Suprapubic skin (tissue), 4 donors: ENCODE measurements at regions not wholly inside any gene's neighbourhood (a gene's known extent, or its start where the extent isn't known, plus 50 kb on each side); places are given as distances from the start of the nearest gene placed in this dataset.

Experiments
- DNase-seq, 2 donors: peaks; one replicate each; pipeline ENCODE4 v3.0.0-alpha.2; 2019; ENCODE audit warnings: low spot score in 2 of 2
- H3K27ac ChIP-seq: fragments of 200-600 bp; sonication (generic); one replicate; pipeline ENCODE4 v1.5.1; 2019
- H3K27me3 ChIP-seq: fragments of 200-600 bp; sonication (generic); one replicate; pipeline ENCODE4 v1.5.1; 2019
- H3K36me3 ChIP-seq: fragments of 200-600 bp; sonication (generic); one replicate; pipeline ENCODE4 v1.5.1; 2019
- H3K4me1 ChIP-seq: fragments of 200-600 bp; sonication (generic); one replicate; pipeline ENCODE4 v1.5.1; 2019
- H3K4me3 ChIP-seq: fragments of 200-600 bp; sonication (generic); one replicate; pipeline ENCODE4 v1.5.1; 2019; ENCODE audit warnings: mild to moderate bottlenecking
- H3K9me3 ChIP-seq: fragments of 200-600 bp; sonication (generic); one replicate; pipeline ENCODE4 v1.5.1; 2019
- CTCF ChIP-seq, 2 donors: fragments of 200-600 bp in 1 of 2; fragments of 450-650 bp in 1 of 2; sonication (generic) in 1 of 2; IDR thresholded peaks; one replicate each; pipeline ENCODE4 v1.5.1; 2016 to 2019; ENCODE audit warnings: antibody characterized with exemption in 2 of 2, mild to moderate bottlenecking in 1 of 2, moderate library complexity in 1 of 2
- EP300 ChIP-seq: sonication (generic); formaldehyde crosslinking; IDR thresholded peaks from one replicate; pipeline ENCODE4 v1.6.1; 2017; ENCODE audit warnings: antibody characterized with exemption
- POLR2A ChIP-seq, 2 donors: fragments of 450-650 bp; IDR thresholded peaks; one replicate each; pipeline ENCODE4 v1.6.1; 2017; ENCODE audit warnings: antibody characterized with exemption in 2 of 2, mild to moderate bottlenecking in 2 of 2, moderate library complexity in 2 of 2
- POLR2AphosphoS5 ChIP-seq, 3 donors: sonication (generic); formaldehyde crosslinking; IDR thresholded peaks; one replicate each; pipeline ENCODE4 v1.6.1; 2017; ENCODE audit warnings: antibody characterized with exemption in 3 of 3
- WGBS: methylation state at CpG from one replicate; pipeline ENCODE4 v1.1.5; 2018; 5-methylcytosine and 5-hydroxymethylcytosine counted together

- WGBS: 35% methylated on average over 1 of the region's 1 CpG
- no peak for TF ChIP-seq EP300
- TF ChIP-seq CTCF (IDR thresholded peaks at IDR 0.05): no peak
- TF ChIP-seq POLR2A (IDR thresholded peaks at IDR 0.05): no peak
- no peak for TF ChIP-seq POLR2AphosphoS5 (IDR thresholded peaks at IDR 0.05)
- DNase-seq: no peak
These were observed 93.3 kb upstream of the NLRP1 start for GRCh38 chr17:5677620-5678019.

GRCh38 chr17:5678171-5678570 lies 93.9 kb upstream of the NLRP1 start:
- 79% methylated on average over 4 of the region's 4 CpGs for WGBS
- peaks cover 27% of the 10 kb centered on the region for H3K27me3 ChIP-seq
- H3K36me3 ChIP-seq: no peaks in the 10 kb centered on the region
- no peak for DNase-seq
- H3K4me1 ChIP-seq: no peaks in the 10 kb centered on the region
- TF ChIP-seq EP300 (no peak), POLR2AphosphoS5 (IDR thresholded peaks at IDR 0.05) (no peak), CTCF (IDR thresholded peaks at IDR 0.05) (no peak), POLR2A (IDR thresholded peaks at IDR 0.05) (no peak)
- H3K27ac ChIP-seq: no peak overlapping the region
- H3K4me3 ChIP-seq: no peak overlapping the region
- H3K9me3 ChIP-seq: no peaks in the 10 kb centered on the region

More at GRCh38 chr17:5677620-5678019, 93.3 kb upstream of the NLRP1 start:
- H3K4me3 ChIP-seq: no peak overlapping the region
- no peaks in the 10 kb centered on the region for H3K9me3 ChIP-seq
- H3K27me3 ChIP-seq: peaks cover 26% of the 10 kb centered on the region
- H3K4me1 ChIP-seq: no peaks in the 10 kb centered on the region
- H3K36me3 ChIP-seq: no peaks in the 10 kb centered on the region
- H3K27ac ChIP-seq: no peak overlapping the region

GRCh38 chr17:5680766-5681165 lies 96.5 kb upstream of the NLRP1 start:
- Histone ChIP-seq H3K4me1 (no peaks in the 10 kb centered on the region), H3K27ac (no peak overlapping the region), H3K9me3 (no peaks in the 10 kb centered on the region), H3K27me3 (peaks cover 30% of the 10 kb centered on the region), H3K4me3 (no peak overlapping the region), H3K36me3 (no peaks in the 10 kb centered on the region)
- TF ChIP-seq CTCF (IDR thresholded peaks at IDR 0.05) (no peak), POLR2A (IDR thresholded peaks at IDR 0.05) (no peak), EP300 (no peak), POLR2AphosphoS5 (IDR thresholded peaks at IDR 0.05) (no peak)
- DNase-seq: no peak
- 32% methylated on average over 1 of the region's 1 CpG for WGBS

GRCh38 chr17:5683241-5683640 lies 98.9 kb upstream of the NLRP1 start:
- no peak for DNase-seq
- WGBS: 42% methylated on average over 6 of the region's 6 CpGs
- peaks cover 22% of the 10 kb centered on the region for H3K27me3 ChIP-seq
- H3K9me3 ChIP-seq: no peaks in the 10 kb centered on the region
- no peaks in the 10 kb centered on the region for H3K36me3 ChIP-seq
- no peak overlapping the region for H3K4me3 ChIP-seq
- TF ChIP-seq POLR2AphosphoS5 (IDR thresholded peaks at IDR 0.05) (no peak), EP300 (no peak), CTCF (IDR thresholded peaks at IDR 0.05) (no peak), POLR2A (IDR thresholded peaks at IDR 0.05) (no peak)
- no peaks in the 10 kb centered on the region for H3K4me1 ChIP-seq
- no peak overlapping the region for H3K27ac ChIP-seq

GRCh38 chr17:5686074-5686635 lies 101.8 kb upstream of the NLRP1 start:
- 63% methylated on average over 4 of the region's 4 CpGs for WGBS
- H3K27me3 ChIP-seq: peaks cover 16% of the 10 kb centered on the region

More at GRCh38 chr17:5686074-5686635, 101.8 kb upstream of the NLRP1 start:
- Histone ChIP-seq H3K9me3 (no peaks in the 10 kb centered on the region), H3K36me3 (no peaks in the 10 kb centered on the region), H3K27ac (no peak overlapping the region), H3K4me3 (no peak overlapping the region), H3K4me1 (no peaks in the 10 kb centered on the region)
- no peak for TF ChIP-seq POLR2A (IDR thresholded peaks at IDR 0.05)
- TF ChIP-seq CTCF (IDR thresholded peaks at IDR 0.05): no peak
- no peak for TF ChIP-seq POLR2AphosphoS5 (IDR thresholded peaks at IDR 0.05)
- DNase-seq: no peak
